AG10803 (cell line): ENCODE measurements at regions not wholly inside any gene's neighbourhood (a gene's known extent, or its start where the extent isn't known, plus 50 kb on each side); places are given as distances from the start of the nearest gene placed in this dataset.

Source experiments
- DNase-seq: peaks from one replicate; pipeline ENCODE4 v3.0.0; 2010; ENCODE audit warnings: low read depth
- H3K4me3 ChIP-seq: 2 replicates; pipeline ENCODE4 v1.5.1; 2011; ENCODE audit warnings: mild to moderate bottlenecking, low read length, control low read depth
- TF ChIP-seq, protein P1 (sequence below): conservative IDR thresholded peaks from 2 replicates; pipeline ENCODE4 v1.5.1; 2011; ENCODE audit warnings: mild to moderate bottlenecking, low read length, control low read depth, inconsistent platforms

DNA sequence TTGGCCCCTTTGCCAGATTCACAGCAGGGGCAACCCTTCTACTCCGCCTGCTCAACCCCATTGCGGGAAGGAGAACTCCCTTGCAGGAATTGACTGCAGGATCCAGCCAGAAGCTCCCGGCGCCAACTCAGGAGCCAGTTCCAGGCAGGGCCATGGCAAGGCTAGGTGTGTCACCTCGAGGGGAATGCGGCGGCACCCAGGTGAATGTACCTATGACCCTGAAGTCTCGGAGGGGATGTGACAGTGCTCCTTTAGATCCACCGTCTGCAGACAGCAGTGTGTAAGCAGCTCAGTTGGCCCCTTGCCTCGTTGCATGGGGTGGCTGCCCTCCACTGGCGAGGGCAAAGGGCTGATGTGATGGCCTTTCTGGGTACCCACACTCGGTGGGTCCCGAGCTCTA lies 606.6 kb downstream of the ELAVL2 start:
- no peak for DNase-seq
- TF ChIP-seq, protein P1, sequence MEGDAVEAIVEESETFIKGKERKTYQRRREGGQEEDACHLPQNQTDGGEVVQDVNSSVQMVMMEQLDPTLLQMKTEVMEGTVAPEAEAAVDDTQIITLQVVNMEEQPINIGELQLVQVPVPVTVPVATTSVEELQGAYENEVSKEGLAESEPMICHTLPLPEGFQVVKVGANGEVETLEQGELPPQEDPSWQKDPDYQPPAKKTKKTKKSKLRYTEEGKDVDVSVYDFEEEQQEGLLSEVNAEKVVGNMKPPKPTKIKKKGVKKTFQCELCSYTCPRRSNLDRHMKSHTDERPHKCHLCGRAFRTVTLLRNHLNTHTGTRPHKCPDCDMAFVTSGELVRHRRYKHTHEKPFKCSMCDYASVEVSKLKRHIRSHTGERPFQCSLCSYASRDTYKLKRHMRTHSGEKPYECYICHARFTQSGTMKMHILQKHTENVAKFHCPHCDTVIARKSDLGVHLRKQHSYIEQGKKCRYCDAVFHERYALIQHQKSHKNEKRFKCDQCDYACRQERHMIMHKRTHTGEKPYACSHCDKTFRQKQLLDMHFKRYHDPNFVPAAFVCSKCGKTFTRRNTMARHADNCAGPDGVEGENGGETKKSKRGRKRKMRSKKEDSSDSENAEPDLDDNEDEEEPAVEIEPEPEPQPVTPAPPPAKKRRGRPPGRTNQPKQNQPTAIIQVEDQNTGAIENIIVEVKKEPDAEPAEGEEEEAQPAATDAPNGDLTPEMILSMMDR: no peak
- no peak overlapping the region for H3K4me3 ChIP-seq

DNA sequence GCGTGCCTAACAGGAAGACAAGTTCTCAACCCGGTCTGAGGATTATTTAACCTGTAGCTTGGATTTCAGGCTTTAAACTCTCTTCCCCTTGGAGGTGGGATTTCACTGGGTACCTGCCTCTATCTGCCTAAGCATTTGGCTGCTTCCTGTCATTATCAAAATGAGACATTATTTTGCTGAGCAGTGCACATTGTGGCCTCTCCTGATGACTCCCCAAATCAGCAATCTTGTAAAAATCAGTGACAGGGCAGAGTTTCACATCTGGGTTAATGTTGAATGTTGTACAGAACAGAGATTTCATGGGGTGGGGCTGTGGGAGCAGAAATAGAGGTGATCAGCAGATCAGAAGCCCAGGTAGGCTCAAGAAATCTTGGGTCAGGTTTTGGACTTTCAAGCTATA lies 605.9 kb downstream of the ELAVL2 start:
- TF ChIP-seq, protein P1: no peak
- DNase-seq: no peak
- H3K4me3 ChIP-seq: no peak overlapping the region

DNA sequence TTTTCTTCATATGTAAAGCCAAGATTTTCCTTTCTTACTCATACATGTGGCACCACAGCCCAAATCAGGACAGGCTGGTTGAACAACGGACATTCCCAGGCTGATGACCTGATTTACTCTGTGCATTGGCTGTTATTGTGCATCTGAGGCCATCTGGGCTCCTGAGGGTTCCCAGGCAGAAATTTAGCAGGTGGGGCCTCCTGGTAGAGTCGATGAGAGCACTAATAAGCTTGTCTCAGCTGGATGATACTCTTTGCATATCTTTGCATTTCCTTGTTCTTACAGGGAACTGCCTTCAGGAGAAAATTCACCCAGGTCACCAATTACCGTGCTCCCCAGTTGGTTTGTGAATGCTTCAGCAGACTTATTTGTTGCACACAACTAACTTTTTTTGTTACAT lies 605.1 kb downstream of the ELAVL2 start:
- DNase-seq: no peak
- H3K4me3 ChIP-seq: no peak overlapping the region
- TF ChIP-seq, protein P1: no peak

DNA sequence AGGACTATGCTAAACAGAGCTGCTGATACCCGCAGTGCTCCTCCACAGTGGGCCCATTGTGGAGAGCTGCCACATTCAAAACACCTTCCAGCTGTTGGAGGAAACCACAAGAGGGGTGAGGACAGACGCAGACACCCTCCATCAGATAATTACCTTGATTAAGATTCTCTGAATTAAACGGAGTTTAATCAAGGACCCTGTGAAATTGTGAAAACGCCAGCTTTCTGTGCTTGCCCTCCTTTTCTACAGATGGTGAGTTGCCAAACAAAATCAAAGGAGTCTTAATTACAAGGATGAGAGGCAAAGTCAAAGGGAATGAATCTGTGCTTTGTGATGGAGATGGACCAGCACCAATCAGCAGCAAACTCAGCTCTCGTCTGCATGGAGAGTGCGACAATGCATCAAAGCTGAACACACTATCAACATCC lies 596.1 kb downstream of the ELAVL2 start:
- no peak overlapping the region for H3K4me3 ChIP-seq
- TF ChIP-seq, protein P1: no peak
- no peak for DNase-seq

DNA sequence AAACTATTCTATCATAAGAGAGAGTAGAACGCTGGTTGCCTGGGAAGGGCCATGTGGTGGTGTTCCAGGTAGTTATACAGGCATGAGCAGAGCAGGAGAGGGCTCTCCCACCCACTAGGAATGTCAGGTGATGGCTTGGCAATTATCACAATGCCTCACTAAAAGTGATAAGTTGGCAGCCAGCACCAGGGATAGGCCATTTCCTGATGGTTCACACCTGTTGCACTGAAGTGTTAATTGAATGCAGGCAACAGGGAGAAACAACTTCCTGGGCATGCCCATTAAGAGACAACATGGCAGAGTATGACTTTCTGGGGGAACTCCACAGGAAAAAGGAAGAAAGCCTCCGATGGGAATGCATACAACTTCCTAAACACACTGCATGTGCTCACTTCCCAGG lies 593.2 kb downstream of the ELAVL2 start:
- no peak for DNase-seq
- TF ChIP-seq, protein P1: no peak
- no peak overlapping the region for H3K4me3 ChIP-seq

DNA sequence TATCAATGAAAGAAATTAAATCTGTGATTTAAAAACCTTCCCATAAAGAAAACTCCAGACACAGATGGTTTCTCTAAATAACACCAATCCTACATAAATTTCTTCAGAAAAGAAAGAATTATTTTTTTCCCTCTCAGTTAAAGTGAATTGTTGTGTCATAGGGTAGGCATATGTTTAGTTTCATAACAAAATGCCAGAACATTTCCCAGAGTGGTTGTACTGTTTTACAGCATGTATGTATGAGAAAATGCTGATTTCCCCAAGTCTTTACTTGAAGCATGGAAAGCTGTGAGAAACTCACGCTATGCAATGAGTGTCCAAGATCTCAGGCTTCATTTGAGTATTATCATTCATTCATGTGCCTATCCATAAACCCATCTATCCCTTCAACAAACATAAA lies 582.5 kb downstream of the ELAVL2 start:
- TF ChIP-seq, protein P1: no peak

DNA sequence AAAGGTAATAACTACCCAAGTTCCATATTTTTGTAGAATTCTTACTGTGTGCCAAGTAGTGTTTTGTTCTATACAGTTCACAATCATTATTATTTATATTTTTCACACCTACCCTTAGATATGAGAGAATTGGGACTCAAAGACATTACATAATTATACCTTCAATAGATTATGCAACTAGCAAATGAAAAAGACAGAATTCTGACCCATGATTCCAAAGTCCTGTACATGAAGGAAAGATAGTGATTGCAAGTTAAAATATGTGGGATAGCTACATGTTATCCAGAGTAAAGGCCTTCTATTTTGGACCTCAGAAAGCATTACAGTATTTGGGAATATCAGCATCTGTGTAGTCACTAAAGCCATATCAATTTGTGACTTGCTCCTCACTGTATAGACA lies 581.0 kb downstream of the ELAVL2 start:
- TF ChIP-seq, protein P1: no peak
- DNase-seq: no peak
- no peak overlapping the region for H3K4me3 ChIP-seq

More for the DNA sequence above, 582.5 kb downstream of the ELAVL2 start:
- DNase-seq: no peak
- H3K4me3 ChIP-seq: no peak overlapping the region
